ENCODE measurements at regions not wholly inside any gene's neighbourhood (a gene's known extent, or its start where the extent isn't known, plus 50 kb on each side); places are given as distances from the start of the nearest gene placed in this dataset.

DNA sequence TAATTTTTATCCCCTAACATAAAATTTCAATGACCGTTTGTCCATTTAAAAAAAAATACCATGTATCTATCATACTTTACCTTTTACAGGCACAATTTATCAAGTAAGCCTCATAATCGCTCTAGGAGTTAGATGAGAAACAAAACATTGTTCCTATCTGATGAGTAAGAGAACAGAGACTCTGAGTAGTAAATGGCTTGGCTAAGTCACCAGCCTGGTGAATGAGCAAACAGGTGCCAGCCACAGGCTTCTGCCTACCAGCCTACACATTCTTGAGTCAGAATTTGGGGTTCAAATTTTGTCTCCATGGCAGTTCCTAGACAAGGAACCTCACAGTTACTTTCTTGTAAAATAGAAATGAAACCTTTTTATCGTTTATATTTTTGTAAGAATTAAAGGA lies 235.4 kb downstream of the HGF start:
- H3K27ac ChIP-seq = no peak overlapping the region
- no peak for TF ChIP-seq EP300 (IDR thresholded peaks at IDR 0.05)
- no peak for TF ChIP-seq POLR2A (IDR thresholded peaks at IDR 0.05)
- no peak for TF ChIP-seq POLR2AphosphoS5 (IDR thresholded peaks at IDR 0.05)
- no peak for TF ChIP-seq CTCF (IDR thresholded peaks at IDR 0.05)
- 87% methylated on average over 3 of the region's 3 CpGs for WGBS
- H3K9me3 ChIP-seq = no peaks in the 10 kb centered on the region
- no peak for DNase-seq (ENCODE audit: low spot score in 2 of 2)
- H3K27me3 ChIP-seq = no peaks in the 10 kb centered on the region
- H3K4me1 ChIP-seq = no peaks in the 10 kb centered on the region
- H3K36me3 ChIP-seq = no peaks in the 10 kb centered on the region
- H3K4me3 ChIP-seq = no peak overlapping the region

- H3K9me3 ChIP-seq = no peaks in the 10 kb centered on the region
- no peaks in the 10 kb centered on the region for H3K4me1 ChIP-seq
- H3K27me3 ChIP-seq = no peaks in the 10 kb centered on the region
- H3K27ac ChIP-seq = no peak overlapping the region
- no peak for DNase-seq (ENCODE audit: low spot score in 2 of 2)
- no peak overlapping the region for H3K4me3 ChIP-seq
- TF ChIP-seq EP300 (IDR thresholded peaks at IDR 0.05) (no peak), POLR2AphosphoS5 (IDR thresholded peaks at IDR 0.05) (no peak), POLR2A (IDR thresholded peaks at IDR 0.05) (no peak), CTCF (IDR thresholded peaks at IDR 0.05) (no peak)
- no peaks in the 10 kb centered on the region for H3K36me3 ChIP-seq
Observed at GRCh38 chr7:81533931-81534330, 235.9 kb downstream of the HGF start.

- H3K27ac ChIP-seq = no peak overlapping the region
- H3K9me3 ChIP-seq = no peaks in the 10 kb centered on the region
- TF ChIP-seq POLR2AphosphoS5 (IDR thresholded peaks at IDR 0.05) (no peak), CTCF (IDR thresholded peaks at IDR 0.05) (no peak), POLR2A (IDR thresholded peaks at IDR 0.05) (no peak)
Observed at GRCh38 chr7:81533426-81533825, 236.4 kb downstream of the HGF start.

DNA sequence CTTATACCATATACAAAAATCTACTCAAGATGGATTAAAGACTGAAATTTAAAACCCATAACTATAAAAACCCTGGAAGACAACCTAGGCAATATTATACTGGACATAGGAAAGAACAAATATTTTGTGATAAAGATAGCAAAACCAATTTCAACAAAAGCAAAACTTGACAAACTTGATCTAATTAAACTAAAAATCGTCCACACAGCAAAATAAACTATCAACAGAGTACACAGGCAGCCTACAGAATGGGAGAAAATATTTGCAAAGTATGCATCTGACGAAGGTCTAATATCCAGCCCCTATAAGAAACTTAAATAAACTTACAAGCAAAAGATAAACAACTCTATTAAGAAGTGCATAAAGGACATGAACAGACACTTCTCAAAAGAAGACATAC lies 240.1 kb downstream of the HGF start:
- TF ChIP-seq CTCF (IDR thresholded peaks at IDR 0.05) (no peak), POLR2AphosphoS5 (IDR thresholded peaks at IDR 0.05) (no peak), EP300 (IDR thresholded peaks at IDR 0.05) (no peak), POLR2A (IDR thresholded peaks at IDR 0.05) (no peak)

More at GRCh38 chr7:81533426-81533825, 236.4 kb downstream of the HGF start:
- Histone ChIP-seq H3K36me3 (no peaks in the 10 kb centered on the region), H3K4me3 (no peak overlapping the region), H3K27me3 (no peaks in the 10 kb centered on the region), H3K4me1 (no peaks in the 10 kb centered on the region)
- DNase-seq (ENCODE audit: low spot score in 2 of 2) = no peak

DNA sequence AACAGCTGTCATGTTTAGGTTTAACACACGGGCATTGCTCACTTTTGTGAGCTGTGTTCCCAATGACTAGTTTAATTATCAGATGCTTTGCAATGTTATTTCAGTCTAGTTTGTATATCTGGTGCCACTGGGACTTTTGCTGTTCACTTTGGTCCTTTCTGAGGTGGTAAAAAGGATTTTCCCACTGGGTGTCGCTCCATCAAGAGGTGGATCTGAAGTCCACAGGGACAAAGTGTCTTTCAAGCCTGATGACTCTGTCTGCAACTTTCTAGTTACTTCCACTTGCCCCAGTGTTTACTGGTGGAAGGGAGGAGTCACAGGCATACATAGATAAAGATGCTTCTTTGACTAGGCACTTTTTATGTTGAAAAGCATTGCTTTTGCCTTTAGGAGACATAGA lies 242.2 kb downstream of the HGF start:
- Histone ChIP-seq H3K4me3 (no peak overlapping the region), H3K27ac (no peak overlapping the region), H3K27me3 (no peaks in the 10 kb centered on the region), H3K4me1 (no peaks in the 10 kb centered on the region), H3K36me3 (no peaks in the 10 kb centered on the region), H3K9me3 (no peaks in the 10 kb centered on the region)
- DNase-seq (ENCODE audit: low spot score in 2 of 2) = no peak
- no peak for TF ChIP-seq POLR2A (IDR thresholded peaks at IDR 0.05)
- TF ChIP-seq POLR2AphosphoS5 (IDR thresholded peaks at IDR 0.05) = no peak
- TF ChIP-seq EP300 (IDR thresholded peaks at IDR 0.05) = no peak
- no peak for TF ChIP-seq CTCF (IDR thresholded peaks at IDR 0.05)
- WGBS = 81% methylated on average over 2 of the region's 2 CpGs

More for the DNA sequence above, 240.1 kb downstream of the HGF start:
- no peak overlapping the region for H3K4me3 ChIP-seq
- no peaks in the 10 kb centered on the region for H3K27me3 ChIP-seq
- DNase-seq (ENCODE audit: low spot score in 2 of 2) = no peak
- no peaks in the 10 kb centered on the region for H3K9me3 ChIP-seq
- H3K4me1 ChIP-seq = no peaks in the 10 kb centered on the region
- WGBS = 58% methylated on average over 2 of the region's 2 CpGs
- H3K36me3 ChIP-seq = no peaks in the 10 kb centered on the region
- H3K27ac ChIP-seq = no peak overlapping the region

Measured in suprapubic skin (tissue), 4 donors.